ENCODE measurements at regions not wholly inside any gene's neighbourhood (a gene's known extent, or its start where the extent isn't known, plus 50 kb on each side); places are given as distances from the start of the nearest gene placed in this dataset.

GRCh38 chr6:11433860-11434259, 103.7 kb upstream of the TMEM170B start:
- H3K4me3 ChIP-seq = no peak overlapping the region
- 23% methylated on average over 1 of the region's 1 CpG for WGBS (ENCODE audit: insufficient coverage, low coverage, low lambda C conversion rate, missing lambda C conversion rate)
- no peaks in the 10 kb centered on the region for H3K27me3 ChIP-seq
- no peaks in the 10 kb centered on the region for H3K9me3 ChIP-seq
- H3K36me3 ChIP-seq = no peaks in the 10 kb centered on the region
- ATAC-seq = peak; percentile 50 to 67 (median 52)
- DNase-seq = no peak
- H3K4me1 ChIP-seq = peaks cover 0 to 27% (median 9%) of the 10 kb centered on the region in 4 donors
- intact Hi-C loops (cut with DNase I) = no loop called here
- H3K27ac ChIP-seq = peak overlapping the region; percentile 72 to 87 (median 83)
- TF ChIP-seq CTCF (IDR thresholded peaks at IDR 0.05) (no peak), POLR2A (IDR thresholded peaks at IDR 0.05) (no peak)

- intact Hi-C loops (cut with DNase I) = no loop called here
- peak overlapping the region; percentile 72 to 87 (median 83) for H3K27ac ChIP-seq
- no peak for TF ChIP-seq CTCF (IDR thresholded peaks at IDR 0.05)
- no peak for TF ChIP-seq POLR2A (IDR thresholded peaks at IDR 0.05)
- H3K9me3 ChIP-seq = no peaks in the 10 kb centered on the region
- DNase-seq (no peak), ATAC-seq (peak in 1 of 4 donors; percentile 43)
- WGBS (ENCODE audit: insufficient coverage, low coverage, low lambda C conversion rate, missing lambda C conversion rate) = 41% methylated on average over 1 of the region's 1 CpG
- no peaks in the 10 kb centered on the region for H3K27me3 ChIP-seq
- no peaks in the 10 kb centered on the region for H3K36me3 ChIP-seq
- no peak overlapping the region for H3K4me3 ChIP-seq
- H3K4me1 ChIP-seq = peaks cover 0 to 27% (median 9%) of the 10 kb centered on the region in 4 donors
Observed at GRCh38 chr6:11432713-11433450, 104.7 kb upstream of the TMEM170B start.

- no peaks in the 10 kb centered on the region for H3K9me3 ChIP-seq
- no peak for DNase-seq
- intact Hi-C loops (cut with DNase I) = no loop called here
- H3K4me1 ChIP-seq = peaks cover 0 to 27% (median 9%) of the 10 kb centered on the region in 4 donors
- ATAC-seq = no peak
- no peak for TF ChIP-seq POLR2A (IDR thresholded peaks at IDR 0.05)
- TF ChIP-seq CTCF (IDR thresholded peaks at IDR 0.05) = no peak
- no peaks in the 10 kb centered on the region for H3K27me3 ChIP-seq
- 83% methylated on average over 6 of the region's 6 CpGs for WGBS (ENCODE audit: insufficient coverage, low coverage, low lambda C conversion rate, missing lambda C conversion rate)
- H3K27ac ChIP-seq = peak overlapping the region in 1 of 3 donors; percentile 72
- no peaks in the 10 kb centered on the region for H3K36me3 ChIP-seq
- H3K4me3 ChIP-seq = no peak overlapping the region
Observed at GRCh38 chr6:11432091-11432490, 105.5 kb upstream of the TMEM170B start.

- intact Hi-C loops (cut with DNase I) = no loop called here
- Histone ChIP-seq H3K9me3 (no peaks in the 10 kb centered on the region), H3K4me3 (no peak overlapping the region), H3K36me3 (no peaks in the 10 kb centered on the region), H3K27me3 (no peaks in the 10 kb centered on the region), H3K27ac (no peak overlapping the region), H3K4me1 (peaks cover 0 to 27% (median 9%) of the 10 kb centered on the region in 4 donors)
- no peak for ATAC-seq
- WGBS (ENCODE audit: insufficient coverage, low coverage, low lambda C conversion rate, missing lambda C conversion rate) = 59% methylated on average over 6 of the region's 6 CpGs
- TF ChIP-seq POLR2A (IDR thresholded peaks at IDR 0.05) (no peak), CTCF (IDR thresholded peaks at IDR 0.05) (no peak)
- DNase-seq = no peak
Observed at GRCh38 chr6:11431455-11431937, 106.1 kb upstream of the TMEM170B start.
